Endothelial cell of umbilical vein (primary cell): ENCODE measurements at regions not wholly inside any gene's neighbourhood (a gene's known extent, or its start where the extent isn't known, plus 50 kb on each side); places are given as distances from the start of the nearest gene placed in this dataset.

Experiments used
- BruUV-seq: library from RNA; stranded (reverse); fragments of 400-500 nt; replicated peaks from 2 replicates; lab custom pipeline; 2021; lab: Mats Ljungman, UMichigan
- CTCF ChIA-PET: fragments of 300-600, 350-600 bp; sonication (Branson Sonifier 250); formaldehyde crosslinking; loops from one replicate; lab custom pipeline; 2021; ENCODE audit warnings: antibody characterized with exemption, inconsistent platforms; lab: Charles Lee
- POLR2A ChIA-PET: fragments of 300-600, 350-600 bp; sonication (Branson Sonifier 250); formaldehyde crosslinking; loops from one replicate; lab custom pipeline; 2021; ENCODE audit warnings: antibody characterized with exemption, inconsistent platforms; lab: Charles Lee
- DNase-seq: peaks from one replicate; pipeline ENCODE4 v3.0.0-alpha.2; 2011; ENCODE audit warnings: low read depth, low spot score
- FAIRE-seq: peaks from 2 replicates; lab custom pipeline; 2011; peaks lifted over from hg19 to GRCh38; lab: Jason Lieb, UNC
- H2AFZ ChIP-seq: 2 replicates; pipeline ENCODE4 v1.6.0; 2012; ENCODE audit warnings: low read depth, low read length, control low read depth, inconsistent platforms
- H3K27ac ChIP-seq: 2 replicates; pipeline ENCODE4 v1.5.1; 2011; ENCODE audit warnings: low read depth, mild to moderate bottlenecking, control low read depth, low read length, moderate library complexity; ENCODE audit not compliant: insufficient read depth
- H3K27me3 ChIP-seq, 2 experiments: 2 replicates each; pipeline versions ENCODE4 v1.6.0 to v1.6.1; 2011; ENCODE audit warnings: low read length in 2 of 2, mixed read lengths in 1 of 2; ENCODE audit not compliant: control insufficient read depth in 2 of 2, insufficient read depth in 2 of 2
- H3K36me3 ChIP-seq, 2 experiments: 2 replicates in 1 of 2; 3 replicates in 1 of 2; pipeline ENCODE4 v1.5.1; 2011; ENCODE audit warnings: low read length in 2 of 2, mild to moderate bottlenecking in 1 of 2, moderate library complexity in 1 of 2; ENCODE audit not compliant: control insufficient read depth in 2 of 2, insufficient read depth in 2 of 2; ENCODE audit errors: extremely low read depth in 1 of 2
- H3K4me1 ChIP-seq: 3 replicates; pipeline ENCODE4 v1.5.1; 2011; ENCODE audit warnings: mild to moderate bottlenecking, low read length; ENCODE audit not compliant: control insufficient read depth, insufficient read depth; ENCODE audit errors: extremely low read depth
- H3K4me2 ChIP-seq: 2 replicates; pipeline ENCODE4 v1.6.1; 2011; ENCODE audit warnings: low read length, control low read depth, mixed read lengths; ENCODE audit not compliant: insufficient read depth
- H3K4me3 ChIP-seq, 3 experiments: fragments of 200-600 bp in 1 of 3; sonication (generic), shearing (Covaris generic) in 1 of 3; replicated peaks in 1 of 3; 2 replicates each; pipeline ENCODE4 v1.5.1; 2011 to 2016; ENCODE audit warnings: control low read depth in 3 of 3, low read length in 3 of 3, mild to moderate bottlenecking in 2 of 3, inconsistent platforms in 1 of 3, low read depth in 1 of 3, moderate library complexity in 1 of 3; ENCODE audit not compliant: insufficient read depth in 1 of 3
- H3K79me2 ChIP-seq: 2 replicates; pipeline ENCODE4 v1.6.0; 2012; ENCODE audit warnings: low read length, inconsistent platforms; ENCODE audit not compliant: control insufficient read depth, insufficient read depth
- H3K9ac ChIP-seq: replicated peaks from 2 replicates; pipeline ENCODE3; 2011; ENCODE audit warnings: low read length, control low read depth; ENCODE audit not compliant: insufficient read depth; ENCODE audit errors: extremely low read depth
- H3K9me1 ChIP-seq: replicated peaks from 3 replicates; pipeline ENCODE4 v1.6.0; 2011; ENCODE audit warnings: mild to moderate bottlenecking, low read length; ENCODE audit not compliant: control insufficient read depth, insufficient read depth; ENCODE audit errors: extremely low read depth
- H3K9me3 ChIP-seq: replicated peaks from 2 replicates; pipeline ENCODE4 v1.5.1; 2012; ENCODE audit warnings: low read length, inconsistent platforms; ENCODE audit not compliant: control insufficient read depth, insufficient read depth
- H4K20me1 ChIP-seq: replicated peaks from 2 replicates; pipeline ENCODE3; 2011; ENCODE audit warnings: mild to moderate bottlenecking, low read length; ENCODE audit not compliant: control insufficient read depth, insufficient read depth; ENCODE audit errors: extremely low read depth
- EZH2 ChIP-seq: IDR thresholded peaks from 2 replicates; pipeline ENCODE4 v1.6.1; 2012; ENCODE audit warnings: borderline replicate concordance, low read depth, mild to moderate bottlenecking, moderate library complexity, low read length, inconsistent platforms; ENCODE audit not compliant: severe bottlenecking
- FOS ChIP-seq: IDR thresholded peaks from 2 replicates; pipeline ENCODE4 v1.6.1; 2011; ENCODE audit warnings: mild to moderate bottlenecking, low read length, moderate library complexity, borderline replicate concordance; ENCODE audit not compliant: insufficient read depth
- GATA2 ChIP-seq: IDR thresholded peaks from 2 replicates; pipeline ENCODE4 v1.7.0; 2011; ENCODE audit warnings: low read depth, mild to moderate bottlenecking, moderate library complexity, mixed read lengths, low read length; ENCODE audit not compliant: insufficient read length, insufficient read depth
- JUN ChIP-seq: IDR thresholded peaks from 2 replicates; pipeline ENCODE4 v1.6.1; 2011; ENCODE audit warnings: borderline replicate concordance, low read depth; ENCODE audit not compliant: insufficient read length, insufficient read depth
- MAX ChIP-seq: IDR thresholded peaks from 2 replicates; pipeline ENCODE4 v1.6.1; 2011; ENCODE audit not compliant: insufficient read depth, insufficient read length
- MYC ChIP-seq: IDR thresholded peaks from one replicate; pipeline ENCODE4 v1.6.1; 2011; ENCODE audit warnings: mild to moderate bottlenecking, low read depth, low read length
- POLR2A ChIP-seq: IDR thresholded peaks from 2 replicates; pipeline ENCODE4 v1.6.1; 2012; ENCODE audit warnings: low read depth, mild to moderate bottlenecking, control low read depth, low read length
- POLR2AphosphoS5 ChIP-seq: IDR thresholded peaks from 2 replicates; pipeline ENCODE4 v1.6.1; 2012; ENCODE audit warnings: low read depth, mild to moderate bottlenecking, control low read depth, low read length, moderate library complexity; ENCODE audit not compliant: insufficient read depth
- dilution Hi-C: fragments of 300-500 bp; cut with MboI; formaldehyde crosslinking; loops from one replicate; pipeline ENCODE4 v1.15.0; 2019; ENCODE audit warnings: low sequenced_read_pairs; ENCODE audit not compliant: extremely low pct_ligation_motif_present
- intact Hi-C: fragments of 100-400 bp; cut with micrococcal nuclease; formaldehyde crosslinking; loops from one replicate; pipeline ENCODE4 v1.10.0; 2022
- TF ChIP-seq, protein P1 (sequence below), 2 donors: IDR thresholded peaks; 1 replicate in 1 of 2; 2 replicates in 1 of 2; pipeline ENCODE4 v1.5.1; 2011; ENCODE audit warnings: low read length in 2 of 2, mild to moderate bottlenecking in 2 of 2, moderate library complexity in 2 of 2, control low read depth in 1 of 2, inconsistent platforms in 1 of 2, low read depth in 1 of 2; ENCODE audit not compliant: insufficient read depth in 1 of 2; ENCODE audit errors: extremely low read depth in 1 of 2

- Histone ChIP-seq H3K36me3 (no peaks in the 10 kb centered on the region), H2AFZ (no peak overlapping the region), H3K9ac (no peak overlapping the region), H3K4me1 (no peaks in the 10 kb centered on the region), H3K27ac (no peak overlapping the region), H3K9me3 (no peaks in the 10 kb centered on the region), H3K79me2 (no peaks in the 10 kb centered on the region), H3K27me3 (peaks cover 0 to 4% of the 10 kb centered on the region in 2 experiments), H4K20me1 (no peaks in the 10 kb centered on the region), H3K9me1 (no peaks in the 10 kb centered on the region), H3K4me3 (no peak overlapping the region), H3K4me2 (no peak overlapping the region)
- no peak for DNase-seq
- dilution Hi-C loops: loop anchor here (25.0 kb wide), 1 partner anchor 141 kb away; no protein-coding TSS in a partner anchor
- intact Hi-C loops: no loop called here
- CTCF ChIA-PET: interaction anchor here (0.9 to 1.1 kb wide), 4 partner anchors 8 to 225 kb away, joined by 3 to 4 read pairs (median 4); no protein-coding TSS in a partner anchor
- POLR2A ChIA-PET: no interaction called here
- BruUV-seq: no TSS peak
- no peak for TF ChIP-seq POLR2AphosphoS5
- no peak for TF ChIP-seq POLR2A
- TF ChIP-seq FOS: no peak
- no peak for TF ChIP-seq GATA2
- no peak for TF ChIP-seq JUN
- TF ChIP-seq EZH2: no peak
- TF ChIP-seq MYC: no peak
- TF ChIP-seq, protein P1, sequence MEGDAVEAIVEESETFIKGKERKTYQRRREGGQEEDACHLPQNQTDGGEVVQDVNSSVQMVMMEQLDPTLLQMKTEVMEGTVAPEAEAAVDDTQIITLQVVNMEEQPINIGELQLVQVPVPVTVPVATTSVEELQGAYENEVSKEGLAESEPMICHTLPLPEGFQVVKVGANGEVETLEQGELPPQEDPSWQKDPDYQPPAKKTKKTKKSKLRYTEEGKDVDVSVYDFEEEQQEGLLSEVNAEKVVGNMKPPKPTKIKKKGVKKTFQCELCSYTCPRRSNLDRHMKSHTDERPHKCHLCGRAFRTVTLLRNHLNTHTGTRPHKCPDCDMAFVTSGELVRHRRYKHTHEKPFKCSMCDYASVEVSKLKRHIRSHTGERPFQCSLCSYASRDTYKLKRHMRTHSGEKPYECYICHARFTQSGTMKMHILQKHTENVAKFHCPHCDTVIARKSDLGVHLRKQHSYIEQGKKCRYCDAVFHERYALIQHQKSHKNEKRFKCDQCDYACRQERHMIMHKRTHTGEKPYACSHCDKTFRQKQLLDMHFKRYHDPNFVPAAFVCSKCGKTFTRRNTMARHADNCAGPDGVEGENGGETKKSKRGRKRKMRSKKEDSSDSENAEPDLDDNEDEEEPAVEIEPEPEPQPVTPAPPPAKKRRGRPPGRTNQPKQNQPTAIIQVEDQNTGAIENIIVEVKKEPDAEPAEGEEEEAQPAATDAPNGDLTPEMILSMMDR (IDR thresholded peaks at IDR 0.05; ENCODE audit: extremely low read depth in 1 of 2, insufficient read depth in 1 of 2, low read depth in 1 of 2, low read length in 2 of 2): no peak
- TF ChIP-seq MAX: no peak
- no peak for FAIRE-seq
Measured at GRCh38 chr11:123253223-123253622, 58.2 kb upstream of the CLMP start.
